Parathyroid adenoma (tissue), 2 donors: ENCODE measurements at regions not wholly inside any gene's neighbourhood (a gene's known extent, or its start where the extent isn't known, plus 50 kb on each side); places are given as distances from the start of the nearest gene placed in this dataset.

Source experiments
- H2AFZ ChIP-seq: fragments of 300-600 bp; sonication (generic); one replicate; pipeline ENCODE4 v1.7.0; 2017; ENCODE audit warnings: antibody characterized with exemption, mild to moderate bottlenecking
- H3K27ac ChIP-seq: fragments of 300-600 bp; sonication (generic); one replicate; pipeline ENCODE4 v1.7.0; 2017
- H3K27me3 ChIP-seq: fragments of 300-600 bp; sonication (generic); one replicate; pipeline ENCODE4 v1.7.0; 2017; ENCODE audit warnings: low read length; ENCODE audit not compliant: control insufficient read depth, insufficient read depth
- H3K36me3 ChIP-seq: fragments of 300-600 bp; sonication (generic); one replicate; pipeline ENCODE4 v1.7.0; 2017; ENCODE audit warnings: low read length; ENCODE audit not compliant: control insufficient read depth, insufficient read depth
- H3K4me1 ChIP-seq: fragments of 300-600 bp; sonication (generic); one replicate; pipeline ENCODE4 v1.7.0; 2017; ENCODE audit warnings: control low read depth
- H3K4me2 ChIP-seq: fragments of 300-600 bp; sonication (generic); one replicate; pipeline ENCODE4 v1.7.0; 2017; ENCODE audit warnings: low read length
- H3K4me3 ChIP-seq: fragments of 300-600 bp; sonication (generic); one replicate; pipeline ENCODE4 v1.7.0; 2017; ENCODE audit warnings: low read depth, low read length
- H3K79me2 ChIP-seq: fragments of 300-600 bp; sonication (generic); one replicate; pipeline ENCODE4 v1.7.0; 2017; ENCODE audit warnings: control low read depth
- H3K9ac ChIP-seq: fragments of 300-600 bp; sonication (generic); one replicate; pipeline ENCODE4 v1.7.0; 2017; ENCODE audit warnings: mild to moderate bottlenecking
- H3K9me3 ChIP-seq: fragments of 300-600 bp; sonication (generic); one replicate; pipeline ENCODE4 v1.7.0; 2017; ENCODE audit warnings: low read length; ENCODE audit not compliant: control insufficient read depth
- TF ChIP-seq, protein P1 (sequence below): fragments of 300-600 bp; sonication (generic); IDR thresholded peaks from one replicate; pipeline ENCODE4 v1.7.0; 2017; ENCODE audit warnings: antibody characterized with exemption, mild to moderate bottlenecking
- donor health status: primary hyperparathyroidism.

- no peaks in the 10 kb centered on the region for H3K36me3 ChIP-seq
- H2AFZ ChIP-seq, result no peak overlapping the region
- H3K79me2 ChIP-seq, result no peaks in the 10 kb centered on the region
- TF ChIP-seq, protein P1, sequence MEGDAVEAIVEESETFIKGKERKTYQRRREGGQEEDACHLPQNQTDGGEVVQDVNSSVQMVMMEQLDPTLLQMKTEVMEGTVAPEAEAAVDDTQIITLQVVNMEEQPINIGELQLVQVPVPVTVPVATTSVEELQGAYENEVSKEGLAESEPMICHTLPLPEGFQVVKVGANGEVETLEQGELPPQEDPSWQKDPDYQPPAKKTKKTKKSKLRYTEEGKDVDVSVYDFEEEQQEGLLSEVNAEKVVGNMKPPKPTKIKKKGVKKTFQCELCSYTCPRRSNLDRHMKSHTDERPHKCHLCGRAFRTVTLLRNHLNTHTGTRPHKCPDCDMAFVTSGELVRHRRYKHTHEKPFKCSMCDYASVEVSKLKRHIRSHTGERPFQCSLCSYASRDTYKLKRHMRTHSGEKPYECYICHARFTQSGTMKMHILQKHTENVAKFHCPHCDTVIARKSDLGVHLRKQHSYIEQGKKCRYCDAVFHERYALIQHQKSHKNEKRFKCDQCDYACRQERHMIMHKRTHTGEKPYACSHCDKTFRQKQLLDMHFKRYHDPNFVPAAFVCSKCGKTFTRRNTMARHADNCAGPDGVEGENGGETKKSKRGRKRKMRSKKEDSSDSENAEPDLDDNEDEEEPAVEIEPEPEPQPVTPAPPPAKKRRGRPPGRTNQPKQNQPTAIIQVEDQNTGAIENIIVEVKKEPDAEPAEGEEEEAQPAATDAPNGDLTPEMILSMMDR, result no peak
- no peaks in the 10 kb centered on the region for H3K4me1 ChIP-seq
- no peaks in the 10 kb centered on the region for H3K9me3 ChIP-seq
- H3K4me3 ChIP-seq, result no peak overlapping the region
- no peak overlapping the region for H3K9ac ChIP-seq
- no peaks in the 10 kb centered on the region for H3K27me3 ChIP-seq
- no peak overlapping the region for H3K4me2 ChIP-seq
- no peak overlapping the region for H3K27ac ChIP-seq
These were observed 111.9 kb upstream of the CNTN1 start for GRCh38 chr12:40580346-40580745.

DNA sequence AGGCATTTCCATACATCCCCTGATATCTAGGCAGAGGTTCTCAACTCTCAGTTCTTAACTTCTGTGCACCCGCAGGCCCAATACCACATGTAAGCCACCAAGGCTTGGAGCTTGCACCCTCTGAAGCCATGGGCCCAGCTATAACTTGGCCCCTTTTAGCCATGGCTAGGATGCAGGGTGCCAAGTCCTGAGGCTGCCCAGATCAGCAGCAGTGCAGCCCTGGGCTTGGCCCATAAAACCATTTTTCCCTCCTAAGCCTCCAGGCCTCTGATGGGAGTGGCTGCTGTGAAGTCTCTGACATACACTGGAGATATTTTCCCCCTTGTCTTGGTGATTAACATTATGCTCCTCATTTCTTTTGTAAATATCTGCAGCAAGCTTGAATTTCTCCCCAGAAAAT lies 110.3 kb upstream of the CNTN1 start:
- H3K9me3 ChIP-seq, result no peaks in the 10 kb centered on the region
- H3K4me2 ChIP-seq, result no peak overlapping the region
- no peaks in the 10 kb centered on the region for H3K79me2 ChIP-seq
- H3K4me1 ChIP-seq, result no peaks in the 10 kb centered on the region
- no peaks in the 10 kb centered on the region for H3K27me3 ChIP-seq
- H3K27ac ChIP-seq, result no peak overlapping the region
- H3K36me3 ChIP-seq, result no peaks in the 10 kb centered on the region
- TF ChIP-seq, protein P1, result no peak
- no peak overlapping the region for H3K4me3 ChIP-seq
- H2AFZ ChIP-seq, result no peak overlapping the region
- H3K9ac ChIP-seq, result no peak overlapping the region

GRCh38 chr12:40583743-40584142 lies 108.5 kb upstream of the CNTN1 start:
- H3K9me3 ChIP-seq, result no peaks in the 10 kb centered on the region
- no peaks in the 10 kb centered on the region for H3K36me3 ChIP-seq
- no peak overlapping the region for H3K4me2 ChIP-seq
- no peak overlapping the region for H3K27ac ChIP-seq
- H3K79me2 ChIP-seq, result no peaks in the 10 kb centered on the region
- H2AFZ ChIP-seq, result no peak overlapping the region
- no peaks in the 10 kb centered on the region for H3K4me1 ChIP-seq
- no peaks in the 10 kb centered on the region for H3K27me3 ChIP-seq
- no peak overlapping the region for H3K4me3 ChIP-seq
- no peak overlapping the region for H3K9ac ChIP-seq
- TF ChIP-seq, protein P1, result no peak

GRCh38 chr12:40584763-40585162 lies 107.5 kb upstream of the CNTN1 start:
- Histone ChIP-seq H3K9me3 (no peaks in the 10 kb centered on the region), H3K4me2 (no peak overlapping the region), H3K4me1 (no peaks in the 10 kb centered on the region), H3K27me3 (no peaks in the 10 kb centered on the region), H3K9ac (no peak overlapping the region), H3K4me3 (no peak overlapping the region), H3K79me2 (no peaks in the 10 kb centered on the region), H3K36me3 (no peaks in the 10 kb centered on the region), H3K27ac (no peak overlapping the region), H2AFZ (no peak overlapping the region)
- TF ChIP-seq, protein P1, result no peak

GRCh38 chr12:40586823-40587222 lies 105.4 kb upstream of the CNTN1 start:
- Histone ChIP-seq H3K27me3 (no peaks in the 10 kb centered on the region), H3K9me3 (no peaks in the 10 kb centered on the region), H3K9ac (no peak overlapping the region), H3K4me1 (no peaks in the 10 kb centered on the region), H3K4me2 (no peak overlapping the region), H3K36me3 (no peaks in the 10 kb centered on the region), H2AFZ (no peak overlapping the region), H3K4me3 (no peak overlapping the region), H3K79me2 (no peaks in the 10 kb centered on the region), H3K27ac (no peak overlapping the region)
- TF ChIP-seq, protein P1, result no peak
